NCI-H1105 (cell line): ENCODE measurements at regions not wholly inside any gene's neighbourhood (a gene's known extent, or its start where the extent isn't known, plus 50 kb on each side); places are given as distances from the start of the nearest gene placed in this dataset.

Experiments used
- DNase-seq: peaks from one replicate; lab custom pipeline; 2025; lab: John Stamatoyannopoulos, UW

GRCh38 chr1:79398501-79398900, 392.0 kb upstream of the ADGRL4 start:
- no peak for DNase-seq

DNA sequence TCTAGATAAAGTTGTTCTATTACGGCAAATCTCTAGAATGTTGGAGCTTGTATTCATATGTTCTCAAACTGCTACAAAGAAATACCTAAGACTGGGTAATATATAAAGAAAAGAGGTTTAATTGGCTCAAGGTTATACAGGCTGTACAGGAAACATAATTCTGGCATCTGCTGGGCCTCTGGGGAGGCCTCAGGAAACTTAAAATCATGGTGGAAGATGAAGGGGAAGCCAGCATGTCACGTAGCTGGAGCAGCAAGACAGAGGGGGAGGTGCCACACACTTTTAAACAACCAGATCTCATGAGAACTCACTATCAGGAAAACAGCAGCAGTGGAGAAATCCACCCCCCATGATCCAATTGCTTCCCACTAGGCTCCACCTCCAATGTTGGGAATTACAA, 390.4 kb upstream of the ADGRL4 start:
- DNase-seq = no peak

- peak; percentile 58 for DNase-seq
Measured at GRCh38 chr1:79388694-79389361, 382.3 kb upstream of the ADGRL4 start.

- DNase-seq = no peak
Measured at GRCh38 chr1:79386730-79387129, 380.2 kb upstream of the ADGRL4 start.

DNA sequence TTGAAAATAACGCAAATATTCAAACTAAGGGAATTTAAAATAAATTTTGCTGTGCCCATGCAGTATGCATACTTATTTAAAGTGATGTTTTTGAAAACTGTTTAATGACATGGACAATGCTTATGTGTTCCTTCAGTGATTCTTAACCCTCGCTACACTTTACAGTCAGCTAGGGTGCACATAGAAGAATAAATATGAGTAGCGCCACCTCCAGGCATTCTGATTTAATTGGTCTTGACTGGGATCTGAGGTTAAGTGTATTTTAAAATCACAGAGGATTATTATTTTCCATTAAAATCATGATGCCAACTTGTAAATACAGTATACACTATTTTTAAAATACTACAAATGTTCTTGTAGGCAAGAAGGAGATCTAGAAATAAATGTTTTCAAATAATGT, 373.5 kb upstream of the ADGRL4 start:
- no peak for DNase-seq

DNA sequence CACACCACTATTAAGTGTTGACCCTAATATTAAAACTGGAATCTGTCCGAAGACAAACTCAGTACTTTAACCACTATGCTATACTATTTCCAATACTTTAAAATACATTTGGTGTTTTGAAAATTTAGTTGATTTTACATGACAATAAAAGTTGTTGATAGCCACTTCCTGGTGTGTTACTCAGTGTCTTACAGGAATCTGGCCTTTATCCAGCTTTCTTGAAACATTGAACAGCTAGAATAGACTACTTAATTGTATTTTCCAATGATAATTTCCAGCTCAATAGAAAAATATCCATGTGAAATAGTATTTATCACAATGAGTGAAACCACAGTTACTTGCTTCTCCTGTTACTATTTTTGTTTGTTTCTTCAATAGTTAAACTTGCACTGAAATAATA, 369.6 kb upstream of the ADGRL4 start:
- DNase-seq = no peak

GRCh38 chr1:79375352-79375751, 368.8 kb upstream of the ADGRL4 start:
- no peak for DNase-seq

GRCh38 chr1:79374397-79374796, 367.9 kb upstream of the ADGRL4 start:
- no peak for DNase-seq

DNA sequence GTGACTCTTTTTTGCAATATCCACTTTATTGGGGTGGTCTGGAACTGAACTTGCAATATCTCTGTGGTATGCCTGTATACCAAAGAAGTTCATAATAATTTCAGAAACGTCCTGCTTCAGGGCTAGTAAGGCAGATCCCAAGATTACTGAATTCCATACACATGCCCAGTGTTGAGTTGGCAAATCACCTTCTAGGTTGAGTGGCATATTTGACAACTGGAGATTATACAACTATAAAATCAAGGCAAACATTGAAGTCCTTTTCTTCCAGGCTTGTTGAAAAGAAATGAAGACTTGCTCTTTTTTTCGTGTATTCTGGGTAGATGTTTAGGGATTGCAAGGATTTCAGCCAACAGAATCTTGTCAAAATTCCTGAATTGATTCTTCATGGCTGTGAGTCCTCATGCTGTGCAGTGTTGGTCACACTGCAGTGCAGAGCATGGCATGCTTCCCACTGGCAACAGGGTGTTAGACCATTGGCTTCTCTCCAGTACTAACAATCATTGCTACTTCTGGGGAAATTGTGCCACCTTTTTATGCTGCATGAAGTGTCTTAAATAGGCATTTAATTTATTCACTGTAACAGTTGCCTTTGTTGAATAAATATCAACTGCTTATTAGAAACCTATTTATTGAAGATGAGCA, 367.1 kb upstream of the ADGRL4 start:
- peak; percentile 76 for DNase-seq

DNA sequence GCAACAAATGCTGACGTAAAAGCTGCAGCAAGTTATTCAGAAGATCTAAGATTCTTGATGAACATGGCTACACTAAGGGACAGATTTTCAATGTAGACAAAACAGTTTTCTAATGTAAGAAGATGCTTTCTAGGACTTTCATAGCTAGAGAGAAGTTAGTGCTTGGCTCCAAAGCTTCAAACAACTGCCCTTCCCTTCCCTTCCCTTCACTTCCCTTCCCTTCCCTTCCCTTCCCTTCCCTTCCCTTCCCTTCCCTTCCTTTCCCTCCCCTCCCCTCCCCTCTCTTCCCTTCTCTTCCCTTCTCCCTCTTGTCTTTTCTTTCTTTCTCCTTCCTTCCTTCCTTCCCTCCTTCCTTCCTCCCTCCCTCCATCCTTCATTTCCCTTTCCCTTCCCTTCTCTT, 365.3 kb upstream of the ADGRL4 start:
- DNase-seq = no peak

DNA sequence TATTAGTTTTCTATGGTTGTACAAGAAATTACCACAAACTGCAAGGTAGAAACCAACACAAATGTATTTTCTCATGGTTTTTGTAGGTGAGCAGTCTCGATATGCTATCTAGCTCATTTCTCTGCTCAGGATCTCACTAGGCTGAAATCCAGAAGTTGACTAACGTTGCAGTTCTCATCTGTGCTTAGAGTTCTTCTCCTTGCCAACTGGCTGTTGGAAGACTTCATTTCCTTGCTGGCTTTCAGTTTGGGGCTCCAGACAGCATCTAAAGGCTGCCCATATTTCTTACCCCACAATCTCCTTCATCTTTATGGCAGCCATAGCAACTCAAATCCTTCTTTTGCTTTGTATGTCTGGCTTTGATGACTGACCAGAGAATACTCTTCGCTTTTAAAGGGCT, 362.6 kb upstream of the ADGRL4 start:
- no peak for DNase-seq

DNA sequence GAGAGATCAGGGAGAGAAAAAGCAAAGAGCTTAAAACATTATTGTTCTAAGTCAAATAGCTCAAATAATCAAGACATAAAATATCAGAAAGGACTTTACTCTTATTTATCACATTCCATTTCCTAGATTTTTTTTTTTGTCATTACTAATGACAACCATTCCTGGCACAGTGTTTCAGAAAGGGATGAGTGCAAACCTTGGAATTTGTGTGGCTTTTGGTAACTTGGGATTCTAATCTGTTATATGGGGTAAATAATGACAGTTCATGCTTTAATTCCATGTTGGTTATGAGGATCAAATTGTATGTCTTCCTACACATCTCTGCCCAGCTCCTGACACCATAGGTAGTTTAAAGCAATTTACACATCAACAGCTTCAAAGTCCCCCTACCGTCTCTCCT, 358.4 kb upstream of the ADGRL4 start:
- DNase-seq = no peak

- DNase-seq = peak; percentile 93
Measured at GRCh38 chr1:79363430-79363829, 356.9 kb upstream of the ADGRL4 start.

DNA sequence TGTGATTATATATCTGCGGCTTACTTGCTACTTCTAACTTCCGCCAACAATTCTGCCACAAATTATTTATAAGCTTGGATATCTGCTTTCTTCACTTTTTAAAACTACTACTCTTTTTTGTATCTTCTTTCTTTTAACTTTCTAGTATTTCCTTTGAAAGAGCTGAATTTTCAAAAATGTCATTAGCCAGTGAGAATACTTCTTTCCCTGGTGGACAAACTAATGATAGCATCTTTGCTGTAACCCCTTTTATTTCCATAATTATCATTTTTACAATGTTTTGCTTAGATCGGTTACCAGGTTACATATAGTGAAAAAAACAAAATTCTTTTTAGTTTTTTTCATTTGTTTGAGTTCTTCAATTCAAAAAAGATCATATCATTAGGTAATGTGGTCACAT, 355.9 kb upstream of the ADGRL4 start:
- no peak for DNase-seq

DNA sequence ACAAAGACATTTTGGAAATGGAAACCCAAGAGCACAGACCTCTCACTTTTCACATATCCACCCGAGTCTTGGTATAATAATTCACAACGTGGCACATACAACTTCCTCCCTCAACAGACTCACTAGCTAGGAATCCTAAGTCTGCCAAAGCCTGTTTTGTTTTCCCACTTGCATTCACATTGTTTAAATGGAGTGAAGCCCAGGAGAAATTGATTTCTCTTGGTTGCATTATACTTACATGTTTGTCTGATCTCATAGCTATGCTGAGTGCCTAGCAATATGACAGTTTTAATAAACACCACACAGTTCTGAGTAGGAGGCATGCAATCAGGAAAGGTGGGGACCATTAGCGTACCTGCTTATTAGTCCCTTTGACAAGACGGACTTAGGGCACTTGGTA, 348.6 kb upstream of the ADGRL4 start:
- DNase-seq = no peak

DNA sequence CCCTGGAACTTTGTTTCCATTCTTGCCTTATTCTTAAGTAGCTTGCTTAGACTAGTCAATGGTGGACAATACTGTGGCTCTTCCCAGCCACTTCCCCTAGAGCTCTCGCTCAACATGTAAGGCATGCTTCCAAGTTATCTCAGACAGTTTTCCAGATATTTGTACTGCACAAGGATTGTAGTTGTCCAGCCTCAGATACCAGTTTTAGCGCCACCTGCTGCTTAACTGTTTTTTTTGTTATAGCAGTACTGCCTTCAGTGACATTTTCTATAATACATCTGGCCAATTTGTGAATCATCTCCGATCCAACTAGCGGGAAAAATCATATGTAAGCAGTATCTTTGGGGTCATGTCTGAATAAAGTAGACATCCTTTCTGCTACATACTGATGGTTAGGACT, 346.7 kb upstream of the ADGRL4 start:
- DNase-seq = no peak

GRCh38 chr1:79326875-79327274, 320.3 kb upstream of the ADGRL4 start:
- DNase-seq = no peak

DNA sequence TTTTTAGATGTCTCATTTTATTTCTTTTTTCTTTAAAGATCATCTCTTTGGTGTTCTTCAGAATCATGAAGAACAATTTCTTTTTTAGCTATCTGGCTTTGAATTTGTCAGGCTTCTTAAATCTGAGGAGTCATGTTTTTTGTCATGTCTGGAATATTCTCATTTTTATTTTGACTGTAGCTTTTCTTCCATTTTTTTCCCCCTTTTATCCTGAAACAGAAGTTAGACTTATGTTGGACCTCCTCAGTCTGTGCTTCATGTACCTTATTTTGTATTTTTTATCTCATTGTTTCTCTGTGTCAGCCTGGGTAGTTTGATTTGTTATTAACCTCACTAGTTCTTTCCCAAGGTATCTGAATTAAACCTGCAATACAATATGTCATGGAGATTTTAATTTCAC, 319.2 kb upstream of the ADGRL4 start:
- no peak for DNase-seq

GRCh38 chr1:79325126-79325525, 318.6 kb upstream of the ADGRL4 start:
- DNase-seq = no peak

DNA sequence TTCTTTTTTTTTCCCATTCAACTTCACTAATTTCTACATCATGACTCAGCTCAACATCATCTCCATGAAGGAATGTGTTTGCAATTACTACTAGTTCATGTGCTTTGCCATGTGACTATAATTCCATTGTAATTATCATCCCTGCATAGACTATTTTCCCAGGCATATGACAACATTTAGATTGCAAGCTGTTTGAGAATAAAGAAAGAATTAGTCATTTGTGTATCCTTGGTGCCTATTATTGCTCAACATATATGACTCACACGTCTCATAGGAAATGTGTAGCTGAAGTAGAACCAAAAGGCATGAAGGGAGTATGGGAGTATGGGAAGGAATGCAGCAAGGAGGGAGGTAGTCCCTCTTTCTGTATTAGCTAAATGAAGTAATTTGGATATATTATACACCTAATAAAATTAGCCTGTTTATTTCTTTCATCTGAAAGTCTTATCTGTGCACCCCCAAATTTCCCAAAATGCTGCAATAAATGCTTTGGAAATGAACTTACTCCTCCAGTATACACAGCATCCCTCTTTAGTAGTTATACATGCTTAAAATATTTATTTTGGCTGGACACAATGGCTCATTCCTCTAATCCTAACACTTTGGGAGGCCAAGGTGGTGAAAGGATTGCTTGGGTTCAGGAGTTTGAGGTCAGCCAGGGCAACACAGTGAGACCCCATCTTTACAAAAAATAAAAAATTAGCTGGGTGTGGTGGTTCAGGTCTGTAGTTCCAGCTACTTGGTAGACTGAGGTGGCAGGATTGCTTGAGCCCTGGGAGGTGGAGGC, 316.9 kb upstream of the ADGRL4 start:
- DNase-seq = no peak

GRCh38 chr1:79322511-79323027, 316.0 kb upstream of the ADGRL4 start:
- no peak for DNase-seq

- no peak for DNase-seq
Measured at GRCh38 chr1:79312438-79312837, 305.9 kb upstream of the ADGRL4 start.

- no peak for DNase-seq
Measured at GRCh38 chr1:79310609-79311008, 304.1 kb upstream of the ADGRL4 start.
